GM18499 (cell line): ENCODE measurements at regions not wholly inside any gene's neighbourhood (a gene's known extent, or its start where the extent isn't known, plus 50 kb on each side); places are given as distances from the start of the nearest gene placed in this dataset.

Experiments used
- ATAC-seq: cut with Tn5 transposase; IDR thresholded peaks from one replicate; pipeline ENCODE4 v1.9.1; 2021; ENCODE audit warnings: moderate number of reproducible peaks; ENCODE audit not compliant: insufficient read depth, unreplicated experiment

DNA sequence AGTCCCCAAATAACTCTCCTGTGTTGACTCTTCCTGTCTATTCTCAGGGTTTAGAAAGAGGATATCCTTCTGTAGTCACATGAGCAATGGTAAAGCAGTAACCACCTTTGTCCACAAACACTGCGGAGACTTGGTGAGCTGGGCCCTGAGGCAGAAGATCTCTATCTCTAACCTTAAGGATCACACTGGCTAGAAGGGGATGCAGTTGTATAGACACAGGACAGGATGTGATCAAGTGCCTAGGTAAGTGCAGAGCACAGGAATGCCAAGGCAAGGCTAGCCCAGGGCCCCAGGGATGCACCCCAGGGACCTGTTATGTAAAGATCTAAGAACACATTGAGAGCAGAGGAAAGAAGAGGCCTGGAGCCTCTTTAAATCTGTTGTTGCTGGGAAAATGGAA lies 610.5 kb downstream of the IRX1 start:
- no peak for ATAC-seq

DNA sequence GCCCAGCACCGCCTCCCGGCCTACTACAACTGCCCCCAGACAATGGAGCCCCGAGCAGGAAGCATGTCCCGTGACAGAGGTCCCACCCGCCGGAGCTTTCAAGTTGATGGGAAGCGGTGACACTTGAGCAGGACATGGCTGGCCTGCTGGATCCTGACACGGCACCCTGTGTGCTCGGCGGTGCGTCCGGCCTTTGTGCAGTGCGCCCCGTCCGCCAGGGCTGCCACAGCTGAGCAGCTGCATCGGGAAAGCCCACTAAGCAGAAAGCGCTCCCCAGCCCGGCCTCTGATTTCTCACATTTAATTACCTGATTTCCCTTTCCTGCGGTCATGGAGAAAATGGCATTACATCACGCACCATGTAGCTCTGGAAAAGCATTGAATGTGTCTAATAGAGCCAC lies 611.9 kb downstream of the IRX1 start:
- ATAC-seq: no peak

DNA sequence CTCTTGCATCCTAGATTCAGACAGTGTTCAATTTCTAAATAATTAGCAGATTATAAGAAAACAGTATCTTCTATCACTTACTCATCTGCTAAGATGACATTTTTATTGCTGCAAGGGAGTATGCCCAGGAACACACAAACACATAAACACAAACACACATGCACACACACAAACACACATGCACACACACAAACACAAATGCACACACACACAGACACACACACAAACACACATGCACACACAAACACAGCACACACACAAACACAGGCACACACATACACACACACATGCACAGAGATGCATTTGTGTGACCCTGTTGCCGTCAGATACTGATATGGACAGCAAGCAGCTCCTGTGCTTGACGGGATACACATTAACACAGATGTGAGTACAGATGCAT lies 612.9 kb downstream of the IRX1 start:
- ATAC-seq: no peak

DNA sequence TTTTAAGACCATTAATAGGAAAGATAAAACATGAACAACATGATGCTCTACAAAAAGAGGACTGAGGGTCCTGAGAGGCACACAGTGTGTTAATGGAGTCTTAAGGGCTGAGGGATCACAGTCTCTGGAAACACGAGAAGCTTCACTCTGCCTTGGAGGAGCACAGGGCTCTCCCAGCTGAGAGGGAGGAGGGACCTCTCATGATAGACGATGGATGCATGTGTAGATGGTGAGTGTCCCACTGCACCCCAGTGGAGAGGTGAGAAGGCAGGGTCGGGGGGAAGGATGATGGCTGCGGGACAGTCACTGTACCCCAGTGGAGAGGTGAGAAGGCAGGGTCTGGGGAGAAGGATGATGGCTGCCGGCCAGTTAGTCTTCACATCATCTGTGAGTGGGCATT lies 613.4 kb downstream of the IRX1 start:
- ATAC-seq: no peak

- no peak for ATAC-seq
These were observed 616.6 kb downstream of the IRX1 start for GRCh38 chr5:4212071-4212739.

DNA sequence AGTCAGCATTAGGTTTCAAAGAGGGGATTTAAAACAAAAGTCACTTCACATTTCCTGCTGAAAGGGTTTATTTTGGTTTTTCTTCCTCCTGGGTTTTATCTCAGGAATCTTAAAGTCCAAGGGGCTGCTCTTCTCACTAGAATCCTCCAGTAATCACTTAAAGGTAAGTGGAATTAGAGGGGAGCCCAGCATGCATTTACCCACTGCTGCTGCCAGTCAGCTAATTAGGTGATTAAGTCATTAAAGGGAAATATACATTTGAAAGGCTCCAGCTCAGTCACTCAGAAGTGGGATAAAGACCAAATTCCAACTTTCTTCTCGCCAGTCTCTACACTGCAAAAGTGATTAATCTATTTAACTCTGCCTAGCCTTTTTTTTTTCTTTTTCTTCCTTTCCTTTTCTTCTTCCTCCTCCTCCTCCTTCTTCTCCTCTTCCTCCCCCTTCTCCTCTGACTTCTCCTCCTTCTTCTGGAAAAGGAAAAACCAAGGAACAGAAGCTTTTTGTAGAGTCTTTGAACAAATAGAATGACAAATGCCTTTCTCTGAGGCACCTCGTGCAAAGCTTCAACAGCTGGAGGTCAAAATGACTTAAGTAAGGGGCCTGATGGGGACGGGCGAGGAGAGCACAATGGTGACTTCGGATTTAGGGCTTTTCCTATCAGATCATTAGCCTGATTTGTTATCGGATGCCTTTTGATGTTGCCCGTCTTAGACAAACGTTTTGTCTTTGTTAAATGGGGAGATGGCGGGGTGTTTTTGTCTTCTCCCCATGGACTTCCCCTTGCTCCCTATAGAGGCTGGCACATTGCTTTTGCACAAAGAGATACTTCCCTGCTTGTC lies 617.6 kb downstream of the IRX1 start:
- no peak for ATAC-seq

DNA sequence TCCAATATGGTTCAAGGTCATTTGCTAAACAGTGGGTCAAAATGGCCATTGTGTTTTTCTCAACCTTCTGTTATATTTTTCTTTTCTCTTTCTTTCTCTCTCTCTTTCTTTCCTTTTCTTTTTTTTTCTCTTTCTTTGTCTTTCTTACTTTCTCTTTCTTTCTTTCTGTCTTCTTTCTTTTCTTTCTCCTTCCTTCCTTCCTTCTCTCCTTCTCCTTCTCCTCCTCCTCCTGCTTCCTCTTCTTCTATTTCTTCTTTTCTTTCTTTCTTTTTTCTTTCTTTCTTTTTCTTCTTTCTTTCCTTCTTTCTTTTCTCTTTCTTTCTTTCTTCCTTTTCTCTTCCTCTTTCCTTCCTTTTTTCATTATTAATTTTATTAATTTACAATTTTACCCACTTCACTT lies 619.5 kb downstream of the IRX1 start:
- no peak for ATAC-seq

DNA sequence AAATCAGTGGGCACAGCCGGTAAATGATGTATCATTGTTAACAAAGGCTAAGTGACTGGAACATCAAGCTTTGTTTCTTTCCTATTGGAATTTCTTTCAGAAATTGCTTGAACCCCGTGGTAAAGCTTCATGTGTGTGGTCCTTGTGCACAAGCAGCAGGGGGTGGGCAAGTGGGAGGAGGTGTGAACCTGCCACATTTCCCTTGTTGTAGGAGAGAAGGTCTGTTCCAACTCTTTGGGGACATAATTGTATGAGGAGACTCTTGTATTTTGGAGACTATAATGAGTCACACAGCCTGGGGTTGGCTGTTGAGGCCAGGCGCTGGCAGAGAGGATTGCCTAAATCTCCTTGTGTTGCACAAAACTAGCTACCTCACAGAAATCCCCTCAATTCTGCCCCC lies 620.5 kb downstream of the IRX1 start:
- no peak for ATAC-seq

DNA sequence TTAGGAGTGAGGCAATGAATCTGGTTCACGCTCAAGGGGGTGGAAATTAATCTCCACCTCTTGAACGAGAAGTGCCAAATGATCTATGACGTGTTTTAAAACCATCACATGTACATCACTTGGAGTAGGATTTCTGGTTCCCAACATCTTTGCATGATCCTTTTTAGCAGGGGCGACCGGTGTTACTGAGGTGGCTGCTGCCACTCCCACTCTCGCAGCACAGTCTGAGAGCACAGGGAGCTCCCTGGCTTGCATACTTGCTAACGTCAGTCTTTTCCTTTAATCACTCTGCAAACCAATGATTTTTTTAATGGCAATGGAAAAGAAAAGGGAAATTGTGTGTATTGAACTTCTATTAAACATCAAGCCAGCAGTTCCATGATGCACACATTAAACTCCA lies 624.4 kb downstream of the IRX1 start:
- no peak for ATAC-seq

DNA sequence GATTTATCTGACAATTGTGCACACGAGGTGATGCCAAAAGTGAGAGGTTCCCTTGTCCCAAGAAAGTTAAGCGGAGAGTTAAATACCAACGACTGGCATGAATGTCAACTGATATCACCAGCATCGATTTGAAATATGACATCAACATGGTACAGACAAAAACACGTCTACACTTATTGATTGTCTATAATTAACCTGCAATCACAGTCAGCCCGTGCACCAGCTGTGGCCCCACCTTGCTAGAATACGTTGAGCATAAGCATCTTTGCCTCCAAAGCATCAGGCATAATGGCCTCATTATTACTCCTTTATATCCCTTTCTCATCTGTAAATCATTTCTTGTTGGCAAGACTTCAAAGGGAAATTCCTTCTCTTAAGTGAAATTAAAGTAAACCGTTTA lies 625.4 kb downstream of the IRX1 start:
- ATAC-seq: no peak

DNA sequence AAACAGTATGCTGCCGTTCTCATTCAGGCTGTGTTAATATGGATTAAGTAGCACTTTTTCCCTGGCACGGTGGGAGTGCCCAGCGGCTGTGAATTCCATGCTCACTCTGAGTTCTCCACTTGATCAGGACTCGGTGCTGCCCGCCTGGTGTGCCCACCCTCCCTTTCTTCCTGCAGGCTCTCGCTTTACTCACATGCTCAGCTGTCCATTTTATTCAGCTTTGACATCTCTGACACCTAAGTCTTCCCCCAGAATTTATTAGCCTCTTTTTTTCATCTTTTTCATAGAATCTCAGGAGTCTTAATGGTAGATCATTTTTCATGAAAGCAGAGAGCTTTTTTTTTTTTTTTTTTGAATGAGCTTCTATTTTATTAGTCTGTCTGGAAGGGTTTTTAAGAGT lies 626.5 kb downstream of the IRX1 start:
- ATAC-seq: no peak

GRCh38 chr5:4222821-4223220 lies 627.2 kb downstream of the IRX1 start:
- ATAC-seq: no peak

DNA sequence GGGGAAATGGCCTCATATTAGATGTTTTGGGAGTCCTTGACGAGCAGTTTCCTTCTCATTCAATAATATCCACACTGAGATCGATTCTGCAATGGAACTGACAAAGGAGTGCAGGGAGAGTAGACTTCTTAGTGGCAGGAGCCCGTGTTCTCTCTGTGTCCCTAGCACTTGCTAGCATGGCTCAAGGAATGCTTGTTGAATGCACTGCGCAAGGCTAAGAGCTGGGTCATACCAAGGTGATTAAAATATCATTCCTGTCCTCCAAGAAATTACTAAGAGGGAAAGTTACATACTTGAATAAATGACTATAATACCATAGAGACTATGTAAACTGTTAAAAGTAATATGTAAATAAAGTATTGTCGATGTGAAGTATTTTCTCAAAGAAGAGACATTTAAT lies 630.1 kb downstream of the IRX1 start:
- no peak for ATAC-seq

- no peak for ATAC-seq
These were observed 630.9 kb downstream of the IRX1 start for GRCh38 chr5:4226565-4226964.

- no peak for ATAC-seq
These were observed 633.1 kb downstream of the IRX1 start for GRCh38 chr5:4228708-4229107.

- no peak for ATAC-seq
These were observed 634.0 kb downstream of the IRX1 start for GRCh38 chr5:4229414-4230292.

GRCh38 chr5:4230471-4230785 lies 634.8 kb downstream of the IRX1 start:
- ATAC-seq: no peak

- ATAC-seq: no peak
These were observed 635.4 kb downstream of the IRX1 start for GRCh38 chr5:4230786-4231641.

DNA sequence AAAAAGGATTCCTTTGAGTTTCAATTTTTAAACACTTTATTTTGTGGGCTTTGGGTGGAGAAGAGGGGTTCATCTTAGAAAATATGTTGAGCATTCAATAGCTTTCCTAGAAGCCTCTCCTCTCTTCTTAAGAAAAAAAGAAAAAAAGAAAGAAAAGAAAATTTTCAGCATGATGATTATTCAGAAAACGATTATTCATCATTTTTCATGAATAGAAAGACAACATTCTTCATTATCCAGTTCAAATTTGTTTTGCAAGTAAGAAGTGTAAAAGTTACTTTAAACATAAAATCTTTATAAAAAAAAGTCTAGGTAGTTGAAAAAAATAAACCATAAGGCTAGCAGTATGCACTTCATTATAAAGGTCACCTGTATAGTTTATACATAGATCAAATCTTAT lies 636.5 kb downstream of the IRX1 start:
- no peak for ATAC-seq

DNA sequence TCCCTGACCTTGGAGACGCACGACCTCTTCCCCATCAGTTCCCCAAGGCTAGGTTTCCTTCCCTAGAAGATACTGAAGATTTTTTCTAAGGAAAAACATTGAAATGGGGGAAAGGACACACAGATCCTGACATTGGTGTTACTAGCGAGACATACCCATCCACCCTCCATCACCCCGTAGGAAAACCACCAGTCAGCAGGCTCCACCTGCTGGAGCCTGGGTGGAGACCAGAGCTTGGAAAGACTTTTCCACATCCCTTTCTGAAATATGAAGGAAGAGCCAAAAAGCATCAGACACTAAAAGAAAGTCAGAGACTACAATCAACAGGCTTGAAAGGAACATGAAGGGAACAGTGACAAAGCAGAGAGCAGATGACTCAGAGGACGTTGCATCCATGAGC lies 638.0 kb downstream of the IRX1 start:
- no peak for ATAC-seq
